A172 (cell line): ENCODE measurements at regions not wholly inside any gene's neighbourhood (a gene's known extent, or its start where the extent isn't known, plus 50 kb on each side); places are given as distances from the start of the nearest gene placed in this dataset.
"Not testable (repeated sequence)": the region's sequence is repeated elsewhere in the genome, so short reads cannot be mapped to it uniquely, and the experiment has no call there.

ENCODE experiments used
- DNase-seq: peaks from one replicate; pipeline ENCODE4 v3.0.0-alpha.2; 2015; ENCODE audit warnings: low spot score

DNA sequence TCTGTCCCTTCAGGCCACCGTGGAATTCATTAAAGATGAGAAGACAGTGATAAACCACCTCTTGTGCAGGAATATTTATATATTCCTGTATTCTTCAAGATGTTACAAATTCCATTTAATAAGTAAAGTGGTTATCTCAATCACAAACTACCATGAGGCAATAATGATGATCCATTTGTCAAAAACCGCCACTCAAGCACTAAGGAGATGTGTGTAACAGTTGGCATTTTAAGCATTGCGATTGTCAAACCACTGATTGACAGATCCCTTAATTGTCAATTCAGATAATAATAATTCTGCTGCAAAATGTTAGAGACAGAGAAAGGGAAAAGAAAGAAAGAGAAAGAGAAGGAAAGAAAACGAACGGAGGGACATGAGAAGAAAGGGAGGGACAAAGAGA is 476.1 kb upstream of the RBFOX1 start:
- DNase-seq, result no peak

DNA sequence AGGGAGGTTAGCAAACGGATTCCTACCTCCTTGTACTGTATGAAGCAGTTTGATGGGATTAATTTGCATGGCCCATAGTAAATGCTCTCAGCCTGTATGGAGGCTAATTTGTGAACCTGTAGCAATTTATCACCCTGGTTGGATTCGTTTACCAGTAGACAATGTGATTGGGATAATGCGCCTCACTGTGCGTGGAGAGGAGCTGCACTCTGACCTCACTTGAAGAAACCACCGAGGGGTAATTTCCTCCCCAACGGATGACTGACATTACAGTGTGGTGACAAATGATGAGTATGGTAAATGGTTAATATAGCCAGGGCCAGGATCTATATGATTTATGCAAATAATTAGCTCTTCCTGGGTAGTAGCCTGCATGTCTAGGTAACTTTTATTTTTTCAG is 479.1 kb upstream of the RBFOX1 start:
- DNase-seq, result no peak

GRCh38 chr16:6852643-6853225 is 479.9 kb upstream of the RBFOX1 start:
- DNase-seq, result no peak

- DNase-seq, result no peak
Observed at GRCh38 chr16:6846452-6846851, 486.2 kb upstream of the RBFOX1 start.

DNA sequence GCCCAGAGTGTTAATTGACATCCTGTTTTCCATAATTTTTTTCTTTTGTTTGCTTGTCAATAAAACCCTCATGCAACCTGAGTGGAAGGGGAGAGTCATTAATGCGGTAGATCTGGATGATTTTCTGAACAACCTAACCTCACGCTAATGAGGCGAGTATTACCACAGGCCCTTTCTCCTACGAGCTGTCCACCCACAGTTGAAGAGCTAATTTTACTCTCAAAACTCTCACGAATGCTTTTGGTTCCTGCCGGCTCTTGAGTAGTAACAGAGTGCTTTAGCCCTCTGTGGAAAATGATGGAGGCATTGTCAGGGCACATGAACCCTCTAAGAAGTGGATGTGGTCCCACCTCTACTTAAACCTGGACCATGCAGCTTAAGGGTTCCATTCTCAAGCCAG is 491.3 kb upstream of the RBFOX1 start:
- no peak for DNase-seq

GRCh38 chr16:6837722-6838121 is 494.9 kb upstream of the RBFOX1 start:
- no peak for DNase-seq

DNA sequence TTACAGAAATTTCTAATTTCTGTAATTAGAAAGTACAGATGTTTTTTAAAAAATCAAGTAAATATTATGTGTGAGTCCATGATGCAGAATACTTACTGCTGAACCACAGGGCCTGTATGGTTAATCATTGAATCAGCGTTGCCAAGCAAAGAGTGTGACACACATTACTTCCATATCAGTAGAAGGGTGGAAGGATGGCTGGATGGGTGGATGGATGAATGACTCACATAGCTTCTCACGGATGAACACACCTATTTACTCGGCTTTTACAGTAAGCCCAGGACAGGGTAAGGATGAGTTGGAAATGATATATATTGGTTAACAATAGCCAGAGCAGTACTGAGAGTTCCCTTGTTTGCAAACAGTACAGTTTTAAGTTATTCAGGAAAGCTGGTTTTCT is 495.9 kb upstream of the RBFOX1 start:
- no peak for DNase-seq

DNA sequence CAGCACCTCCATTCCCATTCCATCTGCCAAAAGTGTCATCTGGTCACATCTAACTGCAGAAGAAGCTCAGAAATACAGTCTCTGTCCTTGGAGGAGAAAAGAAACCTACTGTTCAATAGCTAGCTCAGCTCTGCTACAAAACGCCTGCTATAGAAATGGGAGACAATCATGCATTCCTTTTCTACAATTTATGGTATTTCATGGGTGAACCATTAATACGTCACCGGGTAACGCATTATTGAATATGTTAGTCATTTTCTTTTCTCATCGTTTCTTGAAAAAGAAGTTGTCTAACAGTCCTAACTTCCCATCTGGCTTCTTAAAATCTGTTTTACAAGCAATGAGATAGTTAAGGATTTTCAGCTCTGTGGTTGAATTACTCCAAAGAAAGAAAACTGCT is 496.7 kb upstream of the RBFOX1 start:
- DNase-seq, result no peak

GRCh38 chr16:6835516-6835915 is 497.1 kb upstream of the RBFOX1 start:
- no peak for DNase-seq

- DNase-seq, result no peak
Observed at GRCh38 chr16:6828690-6829089, 504.0 kb upstream of the RBFOX1 start.

DNA sequence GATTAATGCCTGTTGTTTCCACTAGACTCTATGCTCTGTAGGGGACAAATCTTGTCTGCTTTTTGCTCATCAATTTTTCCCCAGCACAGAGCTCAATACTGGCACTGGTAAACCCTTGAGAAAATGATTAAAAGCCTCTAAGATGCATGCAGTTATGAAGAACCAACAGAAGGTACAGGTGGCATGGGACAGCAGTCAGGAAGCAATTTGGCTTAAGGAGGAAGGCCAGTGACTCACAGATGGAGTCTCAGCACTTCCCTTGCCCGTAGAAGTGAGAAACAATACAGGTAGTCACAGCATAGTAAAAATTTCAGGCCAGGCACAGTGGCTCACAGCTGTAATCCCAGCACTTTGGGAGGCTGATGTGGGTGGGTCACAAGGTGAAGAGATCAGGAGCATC is 504.7 kb upstream of the RBFOX1 start:
- no peak for DNase-seq

GRCh38 chr16:6827267-6827666 is 505.4 kb upstream of the RBFOX1 start:
- no peak for DNase-seq

GRCh38 chr16:6822041-6822440 is 510.6 kb upstream of the RBFOX1 start:
- DNase-seq, result no peak

DNA sequence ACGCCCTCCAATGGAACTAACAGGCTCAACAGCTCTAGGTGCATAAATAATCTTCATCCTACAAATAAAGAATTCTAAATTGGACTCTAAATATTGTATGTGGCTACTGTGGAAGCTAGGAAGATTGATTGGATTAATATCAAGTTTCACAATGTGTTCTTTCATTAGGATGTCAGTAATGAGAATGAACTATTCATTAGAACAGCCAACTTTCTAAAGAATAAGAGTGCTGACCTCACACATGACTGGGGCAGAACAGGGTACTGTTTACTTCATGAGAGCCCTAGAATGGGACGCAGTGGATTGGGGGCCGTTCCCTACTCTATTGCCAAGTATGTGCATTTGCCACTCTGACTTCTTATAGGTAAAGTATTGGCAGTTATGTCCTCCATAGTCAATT is 528.2 kb upstream of the RBFOX1 start:
- DNase-seq, result no peak

DNA sequence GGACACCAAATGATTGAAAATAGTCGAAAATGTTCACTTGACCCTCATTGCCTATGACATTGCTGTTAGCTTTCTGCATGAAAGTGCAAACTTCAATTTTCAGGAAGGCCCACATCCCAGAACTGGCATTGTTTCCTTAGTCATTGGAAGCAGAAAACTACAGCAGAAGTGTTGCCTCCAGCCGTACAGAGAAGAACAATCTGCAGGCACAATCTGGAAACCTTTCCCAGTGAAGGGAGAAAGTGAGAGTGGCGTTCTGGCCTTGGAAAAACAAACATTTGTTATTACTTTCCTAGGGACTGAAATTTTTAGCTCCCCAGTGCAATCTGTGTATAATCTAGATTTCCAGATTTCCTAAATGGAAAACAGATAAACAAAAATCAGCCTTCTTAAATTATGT is 529.5 kb upstream of the RBFOX1 start:
- no peak for DNase-seq

DNA sequence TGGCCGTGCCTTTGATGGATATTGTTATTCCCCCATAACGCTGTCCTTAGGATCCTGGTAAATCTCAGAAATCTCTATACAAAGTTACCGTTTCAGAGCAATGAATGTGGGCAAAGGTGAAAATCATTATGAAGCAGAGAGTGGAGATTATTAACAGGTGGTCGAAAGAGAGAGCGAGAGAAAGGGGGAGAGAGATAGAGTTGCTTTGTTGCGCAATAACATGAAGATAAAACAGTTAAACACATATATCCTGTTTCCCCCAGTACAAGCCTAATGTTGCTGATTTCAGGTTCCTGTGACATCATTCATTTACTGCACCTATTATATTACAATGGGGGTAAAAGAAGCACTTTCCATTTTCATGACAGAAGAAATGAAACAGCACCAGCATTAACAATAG is 535.4 kb upstream of the RBFOX1 start:
- DNase-seq, result no peak

DNA sequence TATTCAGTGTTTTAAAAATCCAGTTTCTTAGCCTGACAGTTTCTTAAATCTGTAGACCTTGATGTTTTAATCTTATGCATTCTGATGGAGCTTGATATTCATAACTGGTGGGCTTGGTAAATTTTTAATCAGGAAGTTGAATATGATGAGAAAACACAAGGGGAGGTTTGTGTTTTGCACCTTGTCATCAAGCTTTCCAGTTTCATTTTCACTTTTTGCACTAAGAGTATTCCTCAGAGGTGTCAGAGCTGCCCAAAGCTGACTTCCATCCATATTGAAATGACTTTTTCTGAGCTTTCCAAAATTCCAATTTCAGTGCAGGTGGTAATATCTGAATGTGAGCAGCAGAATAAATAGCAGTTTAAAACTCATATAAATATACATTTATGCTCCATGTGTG is 555.0 kb upstream of the RBFOX1 start:
- no peak for DNase-seq

- no peak for DNase-seq
Observed at GRCh38 chr16:6775712-6776111, 556.9 kb upstream of the RBFOX1 start.

- no peak for DNase-seq
Observed at GRCh38 chr16:6771956-6772355, 560.7 kb upstream of the RBFOX1 start.

GRCh38 chr16:6753553-6753952 is 579.1 kb upstream of the RBFOX1 start:
- no peak for DNase-seq

DNA sequence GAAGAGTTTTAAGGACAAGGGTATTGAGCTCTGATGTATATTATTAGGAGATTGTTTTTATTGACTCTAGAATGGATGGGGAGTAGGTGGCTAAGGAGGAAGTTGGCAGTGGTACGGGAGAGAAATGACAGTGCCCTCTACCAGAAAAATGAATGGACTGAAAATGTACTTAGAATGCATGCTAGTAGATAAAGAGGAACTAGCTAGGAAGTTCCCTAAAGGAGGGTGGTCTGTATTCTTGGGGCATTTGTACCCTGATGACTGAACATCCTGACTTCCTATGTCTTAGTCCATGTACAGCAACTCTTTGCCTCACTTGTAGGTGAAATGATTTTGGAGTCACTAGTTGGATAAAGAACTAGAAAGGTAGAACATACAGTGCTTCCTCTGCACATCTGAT is 581.5 kb upstream of the RBFOX1 start:
- no peak for DNase-seq

DNA sequence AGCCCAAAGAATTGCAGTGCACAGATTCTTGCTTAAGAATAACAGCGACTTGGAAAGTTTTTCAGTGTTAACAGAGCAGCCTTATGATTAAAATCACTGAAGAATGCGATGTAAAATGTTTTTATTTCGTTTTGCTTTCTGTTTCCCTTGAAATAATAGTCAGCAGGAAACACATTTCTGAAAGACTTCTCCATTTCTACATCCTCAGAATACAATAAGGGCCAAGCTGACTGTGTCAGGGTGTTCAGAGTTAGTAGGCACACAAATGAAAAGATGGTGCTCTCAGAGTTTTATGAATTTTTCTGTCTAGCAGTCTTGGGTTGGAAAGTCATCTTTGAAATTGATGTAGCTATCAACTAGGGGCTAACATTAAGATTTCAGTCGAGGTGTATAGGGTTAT is 582.9 kb upstream of the RBFOX1 start:
- no peak for DNase-seq

DNA sequence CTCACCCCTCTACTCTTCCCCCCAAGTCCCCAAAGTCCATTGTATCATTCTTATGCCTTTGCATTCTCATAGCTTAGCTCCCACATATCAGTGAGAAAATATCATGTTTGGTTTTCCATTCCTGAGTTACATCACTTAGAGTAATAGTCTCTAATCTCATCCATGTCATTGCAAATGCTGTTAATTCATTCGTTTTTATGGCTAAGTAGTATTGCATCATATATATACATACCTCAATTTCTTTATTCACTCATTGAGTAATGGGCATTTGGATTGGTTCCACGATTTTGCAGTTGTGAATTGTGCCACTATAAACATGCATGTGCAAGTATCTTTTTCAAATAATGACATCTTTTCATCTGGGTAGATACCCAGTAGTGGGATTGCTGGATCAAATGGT is 596.3 kb upstream of the RBFOX1 start:
- not testable (repeated sequence) for DNase-seq

GRCh38 chr16:6735631-6736030 is 597.0 kb upstream of the RBFOX1 start:
- DNase-seq, result no peak

DNA sequence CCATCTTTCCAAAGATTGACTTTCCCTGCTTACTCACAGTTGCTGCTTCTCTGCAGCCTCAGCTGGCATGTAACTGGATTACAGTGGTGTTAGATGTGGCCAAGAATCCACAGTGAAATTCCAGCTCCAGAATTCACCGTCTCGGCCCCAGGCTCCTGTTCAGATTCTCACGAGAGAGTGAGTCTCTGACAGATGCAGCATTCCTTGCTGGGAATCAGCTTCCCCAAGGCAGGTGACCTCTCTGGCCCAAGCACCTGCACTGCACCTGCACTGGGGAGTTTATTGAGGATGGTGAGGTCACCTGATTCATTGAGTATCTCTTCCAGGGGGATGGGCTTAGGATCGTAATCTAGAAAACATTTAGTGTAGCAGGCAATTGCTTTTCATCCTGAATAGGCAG is 600.5 kb upstream of the RBFOX1 start:
- no peak for DNase-seq
